ENCODE measurements at regions not wholly inside any gene's neighbourhood (a gene's known extent, or its start where the extent isn't known, plus 50 kb on each side); places are given as distances from the start of the nearest gene placed in this dataset.

DNA sequence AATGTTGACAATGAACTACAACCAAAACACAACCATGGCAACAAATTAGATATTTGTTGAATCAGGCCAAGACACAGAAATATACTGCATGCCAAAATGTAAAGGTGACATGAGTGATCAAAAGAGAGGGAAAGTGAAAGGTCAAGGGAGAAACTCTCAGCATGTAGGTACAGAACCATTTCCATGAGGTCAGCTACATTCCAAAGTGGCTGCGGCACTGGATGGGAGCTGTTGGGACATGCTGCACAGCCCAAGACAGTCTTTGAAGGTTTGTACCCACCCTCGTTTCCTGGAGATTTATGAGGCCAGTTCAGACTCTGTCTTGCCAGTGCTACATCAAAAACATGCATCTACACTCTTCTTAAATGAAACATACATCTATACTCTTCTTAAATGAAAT lies 579.9 kb downstream of the BMP2 start:
- H3K4me2 ChIP-seq = no peak overlapping the region

DNA sequence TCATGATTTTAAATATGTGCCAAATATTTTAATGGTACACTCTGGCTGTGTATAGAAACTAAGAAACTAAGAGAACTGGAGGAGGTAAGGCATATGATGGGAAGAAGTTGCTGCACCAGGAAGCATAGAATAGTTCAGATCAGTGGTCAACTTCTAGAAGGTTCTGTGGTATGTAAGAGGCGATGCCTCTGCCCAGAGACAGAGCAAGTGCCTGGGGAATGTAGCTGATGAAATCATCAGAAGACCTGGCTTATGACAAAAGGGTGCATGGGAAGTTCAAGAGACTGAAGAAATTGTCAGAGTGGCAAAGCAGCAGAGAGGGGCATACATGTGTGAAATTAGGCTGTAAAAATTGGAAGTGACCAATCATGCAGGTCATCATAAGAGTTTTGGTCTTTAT lies 580.8 kb downstream of the BMP2 start:
- H3K4me2 ChIP-seq = no peak overlapping the region
- ATAC-seq = no peak
- TF ChIP-seq FOSB (CRISPR knock-in tag; IDR thresholded peaks at IDR 0.05) = no peak
- no peak for TF ChIP-seq ZSCAN20 (CRISPR knock-in tag; IDR thresholded peaks at IDR 0.05)
- TF ChIP-seq RCOR1 (IDR thresholded peaks at IDR 0.05; ENCODE audit: low read depth, low read length) = no peak
- no peak for TF ChIP-seq POLR2A (IDR thresholded peaks at IDR 0.05; ENCODE audit: low read length)
- no peak for TF ChIP-seq EP300 (IDR thresholded peaks at IDR 0.05)
- TF ChIP-seq, protein P1, sequence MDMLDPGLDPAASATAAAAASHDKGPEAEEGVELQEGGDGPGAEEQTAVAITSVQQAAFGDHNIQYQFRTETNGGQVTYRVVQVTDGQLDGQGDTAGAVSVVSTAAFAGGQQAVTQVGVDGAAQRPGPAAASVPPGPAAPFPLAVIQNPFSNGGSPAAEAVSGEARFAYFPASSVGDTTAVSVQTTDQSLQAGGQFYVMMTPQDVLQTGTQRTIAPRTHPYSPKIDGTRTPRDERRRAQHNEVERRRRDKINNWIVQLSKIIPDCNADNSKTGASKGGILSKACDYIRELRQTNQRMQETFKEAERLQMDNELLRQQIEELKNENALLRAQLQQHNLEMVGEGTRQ (IDR thresholded peaks at IDR 0.05) = no peak
- no peak for TF ChIP-seq MAZ (IDR thresholded peaks at IDR 0.05; ENCODE audit: borderline replicate concordance, low read depth, low read length)
- TF ChIP-seq PHF8 (IDR thresholded peaks at IDR 0.05; ENCODE audit: borderline replicate concordance, low read depth) = no peak
- TF ChIP-seq SREBF2 (IDR thresholded peaks at IDR 0.05) = no peak
- TF ChIP-seq, protein P2, sequence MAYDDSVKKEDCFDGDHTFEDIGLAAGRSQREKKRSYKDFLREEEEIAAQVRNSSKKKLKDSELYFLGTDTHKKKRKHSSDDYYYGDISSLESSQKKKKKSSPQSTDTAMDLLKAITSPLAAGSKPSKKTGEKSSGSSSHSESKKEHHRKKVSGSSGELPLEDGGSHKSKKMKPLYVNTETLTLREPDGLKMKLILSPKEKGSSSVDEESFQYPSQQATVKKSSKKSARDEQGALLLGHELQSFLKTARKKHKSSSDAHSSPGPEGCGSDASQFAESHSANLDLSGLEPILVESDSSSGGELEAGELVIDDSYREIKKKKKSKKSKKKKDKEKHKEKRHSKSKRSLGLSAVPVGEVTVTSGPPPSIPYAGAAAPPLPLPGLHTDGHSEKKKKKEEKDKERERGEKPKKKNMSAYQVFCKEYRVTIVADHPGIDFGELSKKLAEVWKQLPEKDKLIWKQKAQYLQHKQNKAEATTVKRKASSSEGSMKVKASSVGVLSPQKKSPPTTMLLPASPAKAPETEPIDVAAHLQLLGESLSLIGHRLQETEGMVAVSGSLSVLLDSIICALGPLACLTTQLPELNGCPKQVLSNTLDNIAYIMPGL (CRISPR knock-in tag; IDR thresholded peaks at IDR 0.05; ENCODE audit: borderline replicate concordance) = no peak
- ChIA-PET CTCF (no interaction called here), POLR2A (no interaction called here)
- FAIRE-seq = no peak
- WGBS (ENCODE audit: missing lambda C conversion rate) = 0% methylated on average over 1 of the region's 1 CpG
- no peak overlapping the region for H3K27ac ChIP-seq
- H3K4me1 ChIP-seq = no peaks in the 10 kb centered on the region
- no peak overlapping the region for H3K4me3 ChIP-seq
- H3K9me3 ChIP-seq = peaks cover 4% of the 10 kb centered on the region; the same call in 1 of the 3 replicates
- no peak for DNase-seq (ENCODE audit: low read depth in 1 of 2, low spot score in 1 of 2)

More for the DNA sequence above, 579.9 kb downstream of the BMP2 start:
- no peak for ATAC-seq
- Histone ChIP-seq H3K4me3 (no peak overlapping the region), H3K27ac (no peak overlapping the region), H3K9me3 (peaks cover 4% of the 10 kb centered on the region; the same call in 1 of the 3 replicates), H3K4me1 (no peaks in the 10 kb centered on the region)
- DNase-seq (ENCODE audit: low read depth in 1 of 2, low spot score in 1 of 2) = no peak
- FAIRE-seq = no peak
- POLR2A ChIA-PET = no interaction called here
- 14% methylated on average over 2 of the region's 2 CpGs for WGBS (ENCODE audit: missing lambda C conversion rate)
- TF ChIP-seq NR3C1 (IDR thresholded peaks at IDR 0.05) = no peak
- no peak for TF ChIP-seq RAD21 (conservative IDR thresholded peaks at IDR 0.05 in 1 of 2, IDR thresholded peaks at IDR 0.05 in 1 of 2)
- TF ChIP-seq, protein P3, sequence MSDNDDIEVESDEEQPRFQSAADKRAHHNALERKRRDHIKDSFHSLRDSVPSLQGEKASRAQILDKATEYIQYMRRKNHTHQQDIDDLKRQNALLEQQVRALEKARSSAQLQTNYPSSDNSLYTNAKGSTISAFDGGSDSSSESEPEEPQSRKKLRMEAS (IDR thresholded peaks at IDR 0.05) = no peak
- TF ChIP-seq, protein P4, sequence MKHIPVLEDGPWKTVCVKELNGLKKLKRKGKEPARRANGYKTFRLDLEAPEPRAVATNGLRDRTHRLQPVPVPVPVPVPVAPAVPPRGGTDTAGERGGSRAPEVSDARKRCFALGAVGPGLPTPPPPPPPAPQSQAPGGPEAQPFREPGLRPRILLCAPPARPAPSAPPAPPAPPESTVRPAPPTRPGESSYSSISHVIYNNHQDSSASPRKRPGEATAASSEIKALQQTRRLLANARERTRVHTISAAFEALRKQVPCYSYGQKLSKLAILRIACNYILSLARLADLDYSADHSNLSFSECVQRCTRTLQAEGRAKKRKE (CRISPR knock-in tag; IDR thresholded peaks at IDR 0.05; ENCODE audit: low read depth) = no peak
- TF ChIP-seq JUNB (IDR thresholded peaks at IDR 0.05) = no peak
- no peak for TF ChIP-seq ESRRA (IDR thresholded peaks at IDR 0.05; ENCODE audit: borderline replicate concordance, low read length)
- no peak for TF ChIP-seq CBX2 (IDR thresholded peaks at IDR 0.05; ENCODE audit: borderline replicate concordance, low read depth)
- TF ChIP-seq PHF8 (IDR thresholded peaks at IDR 0.05; ENCODE audit: borderline replicate concordance, low read depth) = no peak
- TF ChIP-seq TFCP2L1 (CRISPR knock-in tag; IDR thresholded peaks at IDR 0.05) = no peak
- no peak for TF ChIP-seq EHF (CRISPR knock-in tag; IDR thresholded peaks at IDR 0.05)
- CTCF ChIA-PET = no interaction called here

DNA sequence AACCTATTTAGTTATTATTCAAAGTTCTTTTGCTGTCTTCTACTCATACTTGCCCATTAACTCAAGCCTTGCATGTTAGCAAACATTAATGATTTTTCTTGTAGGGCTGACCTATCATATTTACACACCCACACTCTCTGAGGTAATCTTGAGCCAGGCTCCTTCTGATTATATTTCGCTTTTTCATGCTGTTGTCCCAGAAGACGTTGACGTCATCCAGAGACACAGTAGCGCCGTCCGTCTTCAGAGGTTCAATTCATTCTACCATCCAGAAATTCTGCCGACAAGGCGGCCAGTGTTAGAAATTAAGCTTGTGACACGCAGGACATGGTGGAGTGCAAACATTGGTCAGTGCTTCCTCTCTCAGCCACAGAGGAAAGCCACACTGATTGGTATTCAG lies 584.7 kb downstream of the BMP2 start:
- Histone ChIP-seq H3K27ac (no peak overlapping the region), H3K4me1 (no peaks in the 10 kb centered on the region), H3K4me3 (no peak overlapping the region), H3K9me3 (peaks cover 4% of the 10 kb centered on the region; the same call in 1 of the 3 replicates), H3K4me2 (no peak overlapping the region)
- no peak for TF ChIP-seq ZC3H11A (IDR thresholded peaks at IDR 0.05)
- no peak for TF ChIP-seq ZFP36 (IDR thresholded peaks at IDR 0.05; ENCODE audit: borderline replicate concordance, partially characterized antibody)
- no peak for TF ChIP-seq EP300 (IDR thresholded peaks at IDR 0.05)
- no peak for TF ChIP-seq POLR2A (IDR thresholded peaks at IDR 0.05; ENCODE audit: low read length)
- no peak for TF ChIP-seq SMC3 (IDR thresholded peaks at IDR 0.05)
- no peak for TF ChIP-seq FOSL2 (IDR thresholded peaks at IDR 0.05)
- TF ChIP-seq FOSL2 (CRISPR knock-in tag; IDR thresholded peaks at IDR 0.05) = no peak
- TF ChIP-seq RCOR1 (IDR thresholded peaks at IDR 0.05; ENCODE audit: low read depth, low read length) = no peak
- TF ChIP-seq, protein P5, sequence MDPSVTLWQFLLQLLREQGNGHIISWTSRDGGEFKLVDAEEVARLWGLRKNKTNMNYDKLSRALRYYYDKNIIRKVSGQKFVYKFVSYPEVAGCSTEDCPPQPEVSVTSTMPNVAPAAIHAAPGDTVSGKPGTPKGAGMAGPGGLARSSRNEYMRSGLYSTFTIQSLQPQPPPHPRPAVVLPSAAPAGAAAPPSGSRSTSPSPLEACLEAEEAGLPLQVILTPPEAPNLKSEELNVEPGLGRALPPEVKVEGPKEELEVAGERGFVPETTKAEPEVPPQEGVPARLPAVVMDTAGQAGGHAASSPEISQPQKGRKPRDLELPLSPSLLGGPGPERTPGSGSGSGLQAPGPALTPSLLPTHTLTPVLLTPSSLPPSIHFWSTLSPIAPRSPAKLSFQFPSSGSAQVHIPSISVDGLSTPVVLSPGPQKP (IDR thresholded peaks at IDR 0.05; ENCODE audit: low read depth, low read length) = no peak
- TF ChIP-seq PHF8 (IDR thresholded peaks at IDR 0.05; ENCODE audit: borderline replicate concordance, low read depth) = no peak
- TF ChIP-seq HOXB5 (CRISPR knock-in tag; IDR thresholded peaks at IDR 0.05) = no peak
- no peak for TF ChIP-seq CEBPB (IDR thresholded peaks at IDR 0.05)
- no peak for TF ChIP-seq GATA3 (IDR thresholded peaks at IDR 0.05; ENCODE audit: borderline replicate concordance)
- no peak for TF ChIP-seq TP53 (CRISPR knock-in tag; IDR thresholded peaks at IDR 0.05)
- TF ChIP-seq HDAC2 (IDR thresholded peaks at IDR 0.05) = no peak
- TF ChIP-seq JUN (IDR thresholded peaks at IDR 0.05) = no peak
- TF ChIP-seq EHF (CRISPR knock-in tag; IDR thresholded peaks at IDR 0.05) = no peak
- DNase-seq (ENCODE audit: low read depth in 1 of 2, low spot score in 1 of 2) (no peak), ATAC-seq (no peak), FAIRE-seq (no peak)
- ChIA-PET POLR2A (no interaction called here), CTCF (interaction anchor here (0.6 kb wide), 1 partner anchor 129 kb away, joined by 3 read pairs; no protein-coding TSS in a partner anchor)
- WGBS (ENCODE audit: missing lambda C conversion rate) = 24% methylated on average over 9 of the region's 9 CpGs

Data from A549 (cell line).